ENCODE measurements at regions not wholly inside any gene's neighbourhood (a gene's known extent, or its start where the extent isn't known, plus 50 kb on each side); places are given as distances from the start of the nearest gene placed in this dataset.

DNA sequence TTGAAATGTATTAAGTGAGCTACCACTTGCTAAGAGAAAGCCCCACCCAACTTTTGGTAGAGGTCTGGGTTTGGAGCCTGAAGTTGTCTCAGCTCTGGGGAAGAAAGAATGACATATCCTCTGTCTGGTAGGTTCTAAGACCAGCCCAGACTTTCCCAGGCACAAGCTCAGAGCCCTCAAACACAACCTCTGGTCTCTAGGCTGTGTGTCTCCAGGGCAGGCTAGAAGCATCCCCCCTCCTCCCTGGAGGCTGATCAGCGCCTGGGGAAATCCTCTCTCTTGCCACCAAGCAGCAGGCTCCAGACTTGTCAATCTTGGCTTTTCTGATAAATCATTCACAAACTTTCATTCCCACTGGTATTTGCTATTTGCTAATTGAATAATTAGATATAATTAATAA is 226.5 kb upstream of the CST7 start:
- TF ChIP-seq EP300 (IDR thresholded peaks at IDR 0.05) (no peak), POLR2A (IDR thresholded peaks at IDR 0.05) (no peak)
- TF ChIP-seq, protein P1, sequence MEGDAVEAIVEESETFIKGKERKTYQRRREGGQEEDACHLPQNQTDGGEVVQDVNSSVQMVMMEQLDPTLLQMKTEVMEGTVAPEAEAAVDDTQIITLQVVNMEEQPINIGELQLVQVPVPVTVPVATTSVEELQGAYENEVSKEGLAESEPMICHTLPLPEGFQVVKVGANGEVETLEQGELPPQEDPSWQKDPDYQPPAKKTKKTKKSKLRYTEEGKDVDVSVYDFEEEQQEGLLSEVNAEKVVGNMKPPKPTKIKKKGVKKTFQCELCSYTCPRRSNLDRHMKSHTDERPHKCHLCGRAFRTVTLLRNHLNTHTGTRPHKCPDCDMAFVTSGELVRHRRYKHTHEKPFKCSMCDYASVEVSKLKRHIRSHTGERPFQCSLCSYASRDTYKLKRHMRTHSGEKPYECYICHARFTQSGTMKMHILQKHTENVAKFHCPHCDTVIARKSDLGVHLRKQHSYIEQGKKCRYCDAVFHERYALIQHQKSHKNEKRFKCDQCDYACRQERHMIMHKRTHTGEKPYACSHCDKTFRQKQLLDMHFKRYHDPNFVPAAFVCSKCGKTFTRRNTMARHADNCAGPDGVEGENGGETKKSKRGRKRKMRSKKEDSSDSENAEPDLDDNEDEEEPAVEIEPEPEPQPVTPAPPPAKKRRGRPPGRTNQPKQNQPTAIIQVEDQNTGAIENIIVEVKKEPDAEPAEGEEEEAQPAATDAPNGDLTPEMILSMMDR (IDR thresholded peaks at IDR 0.05): no peak
- Histone ChIP-seq H3K4me1 (ENCODE audit: insufficient read depth) (no peaks in the 10 kb centered on the region), H3K27me3 (no peaks in the 10 kb centered on the region), H3K9me3 (no peaks in the 10 kb centered on the region), H3K27ac (no peak overlapping the region), H3K36me3 (no peaks in the 10 kb centered on the region), H3K4me3 (no peak overlapping the region)
- DNase-seq: no peak
- intact Hi-C loops (cut with DNase I): no loop called here
- 77 to 91% (median 86%) methylated on average over 1 of the region's 1 CpG for WGBS, 3 donors

DNA sequence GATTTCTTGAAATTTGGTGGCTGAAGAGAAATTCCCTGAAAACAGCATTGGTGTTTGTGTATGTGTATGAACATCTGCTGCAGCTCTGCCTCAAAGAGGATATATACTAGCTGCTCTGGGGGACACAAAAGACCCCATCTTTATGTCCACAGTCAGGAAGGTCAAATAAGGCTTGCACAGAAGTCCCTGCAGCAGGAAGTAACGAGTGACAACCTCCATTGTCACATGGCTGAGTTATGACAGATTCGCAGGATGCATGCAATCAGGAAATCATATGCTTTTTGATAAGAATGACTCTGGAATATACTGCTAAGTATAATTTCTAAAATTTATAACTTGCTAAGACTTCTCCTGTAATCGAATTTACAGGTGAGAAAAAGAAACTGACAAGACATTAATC is 225.9 kb upstream of the CST7 start:
- DNase-seq: no peak
- TF ChIP-seq, protein P1 (IDR thresholded peaks at IDR 0.05): no peak
- TF ChIP-seq POLR2A (IDR thresholded peaks at IDR 0.05): no peak
- TF ChIP-seq EP300 (IDR thresholded peaks at IDR 0.05): no peak

DNA sequence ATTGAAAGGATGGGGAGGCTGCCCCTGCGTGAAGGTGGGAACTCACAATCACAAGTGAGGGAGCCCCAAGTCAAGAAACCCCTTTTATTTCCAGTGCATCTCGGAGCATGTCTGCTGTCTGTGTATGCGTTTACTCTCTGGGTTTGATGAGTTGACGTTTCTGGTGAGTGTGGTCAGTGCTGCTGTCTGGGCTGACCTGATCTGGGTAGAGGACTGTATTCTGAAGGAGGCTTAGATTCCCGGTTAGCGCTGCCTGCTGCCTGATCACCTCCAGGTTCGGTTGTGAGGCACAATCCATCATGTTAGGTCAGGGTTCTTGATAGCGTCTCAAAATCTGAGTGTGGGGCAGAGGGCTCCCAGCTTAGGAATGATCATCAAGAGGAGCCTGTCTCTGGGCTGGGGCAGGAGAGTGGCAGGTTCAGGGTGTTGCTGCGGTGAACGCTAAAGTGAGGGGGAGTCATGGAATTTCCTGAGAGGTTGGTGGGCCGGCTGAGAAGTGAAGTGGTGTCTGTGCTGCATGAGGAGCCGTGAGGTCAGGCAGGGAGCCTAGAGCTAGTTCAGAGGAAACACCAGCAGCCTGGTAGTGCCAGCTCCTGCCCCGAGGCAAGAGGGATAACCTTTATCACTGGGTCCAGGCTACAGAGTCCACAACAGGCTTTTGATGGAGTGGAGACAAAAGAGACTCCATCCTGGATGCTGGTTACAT is 225.3 kb upstream of the CST7 start:
- intact Hi-C loops (cut with DNase I): no loop called here
- H3K4me1 ChIP-seq (ENCODE audit: insufficient read depth): no peaks in the 10 kb centered on the region

More for the DNA sequence above, 225.9 kb upstream of the CST7 start:
- intact Hi-C loops (cut with DNase I): no loop called here
- no peaks in the 10 kb centered on the region for H3K27me3 ChIP-seq
- H3K4me1 ChIP-seq (ENCODE audit: insufficient read depth): no peaks in the 10 kb centered on the region
- WGBS, 3 donors: 42 to 43% (median 42%) methylated on average over 3 of the region's 3 CpGs
- H3K4me3 ChIP-seq: no peak overlapping the region
- H3K9me3 ChIP-seq: no peaks in the 10 kb centered on the region
- no peaks in the 10 kb centered on the region for H3K36me3 ChIP-seq
- no peak overlapping the region for H3K27ac ChIP-seq

DNA sequence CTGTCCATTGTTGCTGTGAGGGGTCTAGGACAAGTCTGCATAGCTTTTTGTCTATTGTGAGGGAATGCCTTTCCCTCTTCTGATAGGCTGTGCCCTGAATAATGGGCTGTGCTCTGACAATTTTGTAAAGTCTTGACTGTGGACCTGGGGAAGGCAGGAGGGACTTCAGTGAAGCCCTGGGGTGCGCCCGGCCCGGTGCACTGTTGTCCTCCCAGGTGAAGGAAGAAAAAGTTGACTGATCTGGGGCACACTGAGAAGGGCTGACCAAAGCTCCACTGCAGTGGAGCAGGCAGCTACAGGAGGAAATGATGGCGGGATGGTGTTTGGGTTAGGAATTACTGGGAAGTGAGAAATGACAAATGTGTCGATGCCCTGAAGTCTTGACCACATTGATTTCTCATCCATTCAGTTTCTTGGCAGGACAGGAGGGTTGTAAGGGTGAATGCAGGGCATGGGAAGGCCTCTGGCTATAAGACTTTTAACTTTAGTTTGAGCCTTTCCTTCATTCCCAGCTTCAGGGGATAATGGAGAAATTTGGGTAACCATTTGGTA is 224.0 kb upstream of the CST7 start:
- no peaks in the 10 kb centered on the region for H3K27me3 ChIP-seq
- WGBS, 3 donors: 91 to 100% (median 93%) methylated on average over 5 of the region's 5 CpGs
- no peak for TF ChIP-seq EP300 (IDR thresholded peaks at IDR 0.05)
- TF ChIP-seq, protein P1 (IDR thresholded peaks at IDR 0.05): no peak
- no peak for TF ChIP-seq POLR2A (IDR thresholded peaks at IDR 0.05)
- no peaks in the 10 kb centered on the region for H3K9me3 ChIP-seq
- H3K4me3 ChIP-seq: no peak overlapping the region
- H3K27ac ChIP-seq: no peak overlapping the region
- H3K4me1 ChIP-seq (ENCODE audit: insufficient read depth): no peaks in the 10 kb centered on the region
- DNase-seq: no peak
- intact Hi-C loops (cut with DNase I): no loop called here
- no peaks in the 10 kb centered on the region for H3K36me3 ChIP-seq

More for the DNA sequence above, 225.3 kb upstream of the CST7 start:
- DNase-seq: no peak
- no peaks in the 10 kb centered on the region for H3K36me3 ChIP-seq
- WGBS, 3 donors: 33 to 48% (median 35%) methylated on average over 13 of the region's 13 CpGs
- H3K9me3 ChIP-seq: no peaks in the 10 kb centered on the region
- TF ChIP-seq, protein P1 (IDR thresholded peaks at IDR 0.05): no peak
- TF ChIP-seq EP300 (IDR thresholded peaks at IDR 0.05) (no peak), POLR2A (IDR thresholded peaks at IDR 0.05) (no peak)
- no peak overlapping the region for H3K4me3 ChIP-seq
- no peak overlapping the region for H3K27ac ChIP-seq
- H3K27me3 ChIP-seq: no peaks in the 10 kb centered on the region

All from ovary (tissue), 7 donors.